ENCODE measurements at regions not wholly inside any gene's neighbourhood (a gene's known extent, or its start where the extent isn't known, plus 50 kb on each side); places are given as distances from the start of the nearest gene placed in this dataset.

DNA sequence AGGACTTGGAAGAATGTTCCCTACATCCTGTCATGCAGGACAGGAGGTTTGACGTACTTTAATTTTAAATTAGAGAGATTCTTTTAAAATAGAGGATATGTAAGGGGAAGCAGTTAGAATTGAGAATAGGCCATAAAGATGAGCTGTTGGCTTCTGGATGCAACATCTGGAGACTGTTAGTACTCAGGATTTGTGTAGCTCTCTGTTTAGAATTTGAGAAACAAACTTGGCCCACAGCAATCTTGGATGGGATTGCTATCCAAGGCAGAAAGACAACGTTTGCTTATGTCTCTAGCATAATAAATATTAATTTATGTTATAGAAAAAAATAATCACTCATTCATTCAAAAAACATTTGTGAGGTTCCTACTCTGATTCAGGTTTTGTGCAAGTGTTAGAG lies 398.4 kb upstream of the NOVA1 start:
- H3K27me3 ChIP-seq (ENCODE audit: insufficient read depth, low read length, poor library complexity): no peaks in the 10 kb centered on the region
- ATAC-seq (ENCODE audit: insufficient read depth, low read depth) (no peak), DNase-seq (no peak)
- H3K9ac ChIP-seq (ENCODE audit: low read depth, low read length): no peak overlapping the region
- no peak overlapping the region for H3K4me3 ChIP-seq (ENCODE audit: low read depth in 1 of 2, low read length in 2 of 2)
- H3K36me3 ChIP-seq (ENCODE audit: insufficient read depth, low read length): no peaks in the 10 kb centered on the region
- H3K4me2 ChIP-seq (ENCODE audit: insufficient read depth, low read length): no peak overlapping the region
- no peaks in the 10 kb centered on the region for H3K79me2 ChIP-seq (ENCODE audit: insufficient read depth, low read length)
- no peak overlapping the region for H3K27ac ChIP-seq (ENCODE audit: low read length)
- no peaks in the 10 kb centered on the region for H3K4me1 ChIP-seq (ENCODE audit: insufficient read depth, low read length)
- H4K20me1 ChIP-seq (ENCODE audit: insufficient read depth, low read length): no peaks in the 10 kb centered on the region
- no peak overlapping the region for H2AFZ ChIP-seq (ENCODE audit: low read depth, low read length)
- TF ChIP-seq, protein P1, sequence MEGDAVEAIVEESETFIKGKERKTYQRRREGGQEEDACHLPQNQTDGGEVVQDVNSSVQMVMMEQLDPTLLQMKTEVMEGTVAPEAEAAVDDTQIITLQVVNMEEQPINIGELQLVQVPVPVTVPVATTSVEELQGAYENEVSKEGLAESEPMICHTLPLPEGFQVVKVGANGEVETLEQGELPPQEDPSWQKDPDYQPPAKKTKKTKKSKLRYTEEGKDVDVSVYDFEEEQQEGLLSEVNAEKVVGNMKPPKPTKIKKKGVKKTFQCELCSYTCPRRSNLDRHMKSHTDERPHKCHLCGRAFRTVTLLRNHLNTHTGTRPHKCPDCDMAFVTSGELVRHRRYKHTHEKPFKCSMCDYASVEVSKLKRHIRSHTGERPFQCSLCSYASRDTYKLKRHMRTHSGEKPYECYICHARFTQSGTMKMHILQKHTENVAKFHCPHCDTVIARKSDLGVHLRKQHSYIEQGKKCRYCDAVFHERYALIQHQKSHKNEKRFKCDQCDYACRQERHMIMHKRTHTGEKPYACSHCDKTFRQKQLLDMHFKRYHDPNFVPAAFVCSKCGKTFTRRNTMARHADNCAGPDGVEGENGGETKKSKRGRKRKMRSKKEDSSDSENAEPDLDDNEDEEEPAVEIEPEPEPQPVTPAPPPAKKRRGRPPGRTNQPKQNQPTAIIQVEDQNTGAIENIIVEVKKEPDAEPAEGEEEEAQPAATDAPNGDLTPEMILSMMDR (IDR thresholded peaks at IDR 0.05; ENCODE audit: borderline replicate concordance, extremely low read depth, low read length, poor library complexity, severe bottlenecking): no peak
- TF ChIP-seq EZH2 (IDR thresholded peaks at IDR 0.05; ENCODE audit: borderline replicate concordance, low read depth, low read length, severe bottlenecking): no peak
- no peaks in the 10 kb centered on the region for H3K9me3 ChIP-seq (ENCODE audit: insufficient read depth, low read length, severe bottlenecking)

DNA sequence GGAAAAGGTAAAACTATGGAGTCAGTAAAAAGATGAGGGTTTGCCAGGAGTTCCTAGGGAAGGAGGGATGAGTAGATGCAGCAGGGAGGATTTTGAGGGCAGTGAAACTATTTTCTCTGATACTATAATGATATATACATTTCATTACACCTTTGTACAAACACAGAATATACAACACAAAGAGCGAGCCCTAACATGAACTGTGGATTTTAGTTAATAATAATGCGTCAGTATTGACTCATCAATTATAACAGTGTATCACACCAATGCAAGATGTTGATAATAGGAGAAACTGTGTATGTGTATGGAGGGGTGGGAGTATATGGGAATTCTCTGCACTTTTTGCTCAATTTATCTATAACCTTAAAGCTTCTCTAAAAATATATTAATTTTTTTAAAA lies 404.3 kb upstream of the NOVA1 start:
- no peaks in the 10 kb centered on the region for H3K36me3 ChIP-seq (ENCODE audit: insufficient read depth, low read length)
- no peak overlapping the region for H3K4me2 ChIP-seq (ENCODE audit: insufficient read depth, low read length)
- H3K79me2 ChIP-seq (ENCODE audit: insufficient read depth, low read length): no peaks in the 10 kb centered on the region
- H3K4me3 ChIP-seq (ENCODE audit: low read depth in 1 of 2, low read length in 2 of 2): no peak overlapping the region
- H3K9ac ChIP-seq (ENCODE audit: low read depth, low read length): no peak overlapping the region
- H2AFZ ChIP-seq (ENCODE audit: low read depth, low read length): no peak overlapping the region
- H3K9me3 ChIP-seq (ENCODE audit: insufficient read depth, low read length, severe bottlenecking): no peaks in the 10 kb centered on the region
- ATAC-seq (ENCODE audit: insufficient read depth, low read depth) (no peak), DNase-seq (no peak)
- H3K4me1 ChIP-seq (ENCODE audit: insufficient read depth, low read length): no peaks in the 10 kb centered on the region
- H4K20me1 ChIP-seq (ENCODE audit: insufficient read depth, low read length): no peaks in the 10 kb centered on the region
- H3K27ac ChIP-seq (ENCODE audit: low read length): no peak overlapping the region
- no peaks in the 10 kb centered on the region for H3K27me3 ChIP-seq (ENCODE audit: insufficient read depth, low read length, poor library complexity)
- TF ChIP-seq, protein P1 (IDR thresholded peaks at IDR 0.05; ENCODE audit: borderline replicate concordance, extremely low read depth, low read length, poor library complexity, severe bottlenecking): no peak
- no peak for TF ChIP-seq EZH2 (IDR thresholded peaks at IDR 0.05; ENCODE audit: borderline replicate concordance, low read depth, low read length, severe bottlenecking)

DNA sequence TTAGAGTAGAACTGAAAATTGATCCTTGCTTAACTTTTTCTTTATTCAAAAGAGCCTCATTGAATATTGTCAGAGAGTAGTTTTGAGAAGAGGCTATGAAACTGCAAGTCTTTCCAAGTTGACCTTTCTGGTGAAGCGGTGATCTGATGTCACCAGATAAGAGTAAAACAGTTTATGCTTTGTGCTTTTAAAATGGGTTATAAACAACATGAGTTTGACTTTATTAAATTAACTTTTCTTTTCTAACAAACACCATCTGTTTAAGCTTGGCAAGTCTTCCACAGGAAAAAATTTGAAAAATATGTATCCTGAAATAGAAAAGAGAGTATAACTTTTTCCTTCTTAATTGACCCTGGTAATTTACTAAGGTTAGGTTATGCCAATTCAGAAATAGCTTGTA lies 408.7 kb upstream of the NOVA1 start:
- Histone ChIP-seq H2AFZ (ENCODE audit: low read depth, low read length) (no peak overlapping the region), H3K9me3 (ENCODE audit: insufficient read depth, low read length, severe bottlenecking) (no peaks in the 10 kb centered on the region), H3K4me2 (ENCODE audit: insufficient read depth, low read length) (no peak overlapping the region), H4K20me1 (ENCODE audit: insufficient read depth, low read length) (no peaks in the 10 kb centered on the region), H3K36me3 (ENCODE audit: insufficient read depth, low read length) (no peaks in the 10 kb centered on the region), H3K9ac (ENCODE audit: low read depth, low read length) (no peak overlapping the region), H3K4me1 (ENCODE audit: insufficient read depth, low read length) (no peaks in the 10 kb centered on the region), H3K27ac (ENCODE audit: low read length) (no peak overlapping the region), H3K27me3 (ENCODE audit: insufficient read depth, low read length, poor library complexity) (no peaks in the 10 kb centered on the region), H3K4me3 (ENCODE audit: low read depth in 1 of 2, low read length in 2 of 2) (no peak overlapping the region), H3K79me2 (ENCODE audit: insufficient read depth, low read length) (no peaks in the 10 kb centered on the region)
- ATAC-seq (ENCODE audit: insufficient read depth, low read depth): no peak
- TF ChIP-seq, protein P1 (IDR thresholded peaks at IDR 0.05; ENCODE audit: borderline replicate concordance, extremely low read depth, low read length, poor library complexity, severe bottlenecking): no peak
- TF ChIP-seq EZH2 (IDR thresholded peaks at IDR 0.05; ENCODE audit: borderline replicate concordance, low read depth, low read length, severe bottlenecking): no peak
- no peak for DNase-seq

DNA sequence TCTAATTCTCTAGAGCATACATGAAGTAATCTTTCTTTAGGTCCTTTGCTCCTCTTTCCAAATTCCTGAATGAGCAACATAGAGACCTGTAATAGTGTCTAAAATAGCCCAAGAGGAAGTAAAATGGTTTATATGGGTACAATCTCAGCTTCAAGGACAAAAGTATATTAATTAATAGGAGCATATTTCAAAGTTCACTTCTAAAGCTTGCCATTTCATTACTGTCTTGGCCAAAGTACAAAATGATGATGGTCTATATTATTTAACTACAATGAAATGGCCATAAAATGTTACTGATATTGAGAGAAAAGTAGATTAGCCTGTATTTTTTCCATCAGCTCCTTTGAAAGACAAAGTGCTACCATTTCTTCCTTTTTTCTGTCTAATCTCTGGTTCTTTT lies 410.4 kb upstream of the NOVA1 start:
- no peak overlapping the region for H3K4me2 ChIP-seq (ENCODE audit: insufficient read depth, low read length)
- H3K4me3 ChIP-seq (ENCODE audit: low read depth in 1 of 2, low read length in 2 of 2): no peak overlapping the region
- no peak overlapping the region for H2AFZ ChIP-seq (ENCODE audit: low read depth, low read length)
- H3K36me3 ChIP-seq (ENCODE audit: insufficient read depth, low read length): no peaks in the 10 kb centered on the region
- H4K20me1 ChIP-seq (ENCODE audit: insufficient read depth, low read length): no peaks in the 10 kb centered on the region
- no peaks in the 10 kb centered on the region for H3K79me2 ChIP-seq (ENCODE audit: insufficient read depth, low read length)
- no peaks in the 10 kb centered on the region for H3K27me3 ChIP-seq (ENCODE audit: insufficient read depth, low read length, poor library complexity)
- H3K27ac ChIP-seq (ENCODE audit: low read length): no peak overlapping the region
- DNase-seq (no peak), ATAC-seq (ENCODE audit: insufficient read depth, low read depth) (no peak)
- TF ChIP-seq, protein P1 (IDR thresholded peaks at IDR 0.05; ENCODE audit: borderline replicate concordance, extremely low read depth, low read length, poor library complexity, severe bottlenecking): no peak
- no peaks in the 10 kb centered on the region for H3K4me1 ChIP-seq (ENCODE audit: insufficient read depth, low read length)
- no peaks in the 10 kb centered on the region for H3K9me3 ChIP-seq (ENCODE audit: insufficient read depth, low read length, severe bottlenecking)
- no peak overlapping the region for H3K9ac ChIP-seq (ENCODE audit: low read depth, low read length)
